ENCODE measurements at regions not wholly inside any gene's neighbourhood (a gene's known extent, or its start where the extent isn't known, plus 50 kb on each side); places are given as distances from the start of the nearest gene placed in this dataset.

GRCh38 chr2:234339011-234339410 lies 157.9 kb downstream of the ARL4C start:
- H3K27me3 Mint-ChIP-seq (ENCODE audit: insufficient read depth, low read depth, poor library complexity) = peaks cover 4% of the 10 kb centered on the region
- Histone ChIP-seq H3F3A (replicated peaks; ENCODE audit: low read depth) (no peaks in the 10 kb centered on the region), H2AFZ (no peak overlapping the region), H3K9me2 (ENCODE audit: insufficient read depth) (no peaks in the 10 kb centered on the region), H3K4me3 (no peak overlapping the region), H3K4me2 (no peak overlapping the region), H3K27me3 (ENCODE audit: insufficient read depth) (no peaks in the 10 kb centered on the region), H4K20me1 (replicated peaks; ENCODE audit: insufficient read depth) (no peaks in the 10 kb centered on the region), H3K79me2 (replicated peaks; ENCODE audit: insufficient read depth) (no peaks in the 10 kb centered on the region), H3K4me1 (ENCODE audit: insufficient read depth) (no peaks in the 10 kb centered on the region), H3K36me3 (ENCODE audit: insufficient read depth) (no peaks in the 10 kb centered on the region), H3K27ac (ENCODE audit: low read depth) (no peak overlapping the region)
- H3K4me3 Mint-ChIP-seq = no peak overlapping the region
- no peak for TF ChIP-seq REST (IDR thresholded peaks at IDR 0.05; ENCODE audit: unreplicated experiment)
- no peak for TF ChIP-seq CTCF (conservative IDR thresholded peaks at IDR 0.05; ENCODE audit: low read depth in 2 of 2)
- TF ChIP-seq NANOG (IDR thresholded peaks at IDR 0.05; ENCODE audit: borderline replicate concordance) = no peak
- TF ChIP-seq POLR2AphosphoS5 (IDR thresholded peaks at IDR 0.05; ENCODE audit: low read depth) = no peak
- TF ChIP-seq EZH2phosphoT487 (IDR thresholded peaks at IDR 0.05; ENCODE audit: unreplicated experiment) = no peak
- TF ChIP-seq ETS1 (IDR thresholded peaks at IDR 0.05) = no peak
- no peak for TF ChIP-seq STAT1 (IDR thresholded peaks at IDR 0.05; ENCODE audit: unreplicated experiment)
- TF ChIP-seq ZNF114 (CRISPR knock-in tag; IDR thresholded peaks at IDR 0.05) = no peak
- TF ChIP-seq JUNB (IDR thresholded peaks at IDR 0.05; ENCODE audit: unreplicated experiment) = no peak
- TF ChIP-seq EZH2 (IDR thresholded peaks at IDR 0.05; ENCODE audit: low read depth, unreplicated experiment) = no peak
- TF ChIP-seq ZNF331 (CRISPR knock-in tag; IDR thresholded peaks at IDR 0.05; ENCODE audit: low read depth) = no peak
- TF ChIP-seq ZNF462 (CRISPR knock-in tag; IDR thresholded peaks at IDR 0.05) = no peak
- TF ChIP-seq CREB1 (CRISPR knock-in tag; IDR thresholded peaks at IDR 0.05; ENCODE audit: low read depth) = no peak
- H3K36me3 Mint-ChIP-seq (ENCODE audit: low read depth) = no peaks in the 10 kb centered on the region
- H3K4me1 Mint-ChIP-seq = peaks cover 5% of the 10 kb centered on the region; the same call in 2 of the 3 replicates
- DNase-seq (ENCODE audit: low spot score) (no peak), ATAC-seq (no peak)
- no peak overlapping the region for H3K27ac Mint-ChIP-seq
- H3K9me3 Mint-ChIP-seq = no peaks in the 10 kb centered on the region
